ENCODE measurements at regions not wholly inside any gene's neighbourhood (a gene's known extent, or its start where the extent isn't known, plus 50 kb on each side); places are given as distances from the start of the nearest gene placed in this dataset.
"Not testable (repeated sequence)": the region's sequence is repeated elsewhere in the genome, so short reads cannot be mapped to it uniquely, and the experiment has no call there.

DNA sequence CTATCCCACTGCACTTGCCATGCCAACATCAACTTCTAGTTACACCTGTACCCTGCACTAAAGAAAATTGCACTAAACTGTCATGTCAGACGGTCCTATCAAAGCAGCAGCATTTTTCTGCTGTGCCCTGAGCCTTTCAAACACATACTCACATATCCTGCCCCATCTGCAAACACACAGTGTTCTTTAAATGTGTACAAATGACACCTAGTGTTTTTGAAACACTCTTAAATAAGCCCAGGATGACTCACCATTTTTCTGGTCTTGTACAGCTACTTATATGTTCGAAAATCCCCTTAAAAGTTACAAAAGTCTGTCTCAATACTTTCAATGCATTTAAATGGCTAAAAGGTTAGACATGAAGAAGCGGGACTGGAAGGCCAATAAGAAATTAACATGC, 346.7 kb upstream of the PPARGC1A start:
- no peak for DNase-seq

- DNase-seq: no peak
Measured at GRCh38 chr4:24236120-24236519, 346.3 kb upstream of the PPARGC1A start.

DNA sequence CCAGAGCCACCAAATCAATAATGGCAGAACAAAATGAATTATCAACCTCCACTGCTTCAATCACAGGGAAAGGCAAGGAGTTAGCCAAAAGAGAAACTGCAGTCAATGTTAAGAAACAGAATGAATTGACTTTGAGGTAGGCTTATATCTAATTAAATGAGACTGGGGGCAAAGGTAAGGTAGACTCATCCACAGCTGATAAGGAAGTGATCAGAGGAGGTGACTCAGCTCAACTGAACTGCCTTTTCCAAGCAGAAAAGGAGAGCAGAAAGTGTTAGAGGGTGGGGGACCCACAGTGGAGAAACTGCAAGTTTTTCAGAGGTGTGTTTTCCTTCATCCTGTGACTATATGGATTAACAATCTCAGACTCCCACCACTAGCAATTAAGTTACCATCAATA, 345.8 kb upstream of the PPARGC1A start:
- no peak for DNase-seq

GRCh38 chr4:24234288-24234848, 344.5 kb upstream of the PPARGC1A start:
- no peak for DNase-seq

DNA sequence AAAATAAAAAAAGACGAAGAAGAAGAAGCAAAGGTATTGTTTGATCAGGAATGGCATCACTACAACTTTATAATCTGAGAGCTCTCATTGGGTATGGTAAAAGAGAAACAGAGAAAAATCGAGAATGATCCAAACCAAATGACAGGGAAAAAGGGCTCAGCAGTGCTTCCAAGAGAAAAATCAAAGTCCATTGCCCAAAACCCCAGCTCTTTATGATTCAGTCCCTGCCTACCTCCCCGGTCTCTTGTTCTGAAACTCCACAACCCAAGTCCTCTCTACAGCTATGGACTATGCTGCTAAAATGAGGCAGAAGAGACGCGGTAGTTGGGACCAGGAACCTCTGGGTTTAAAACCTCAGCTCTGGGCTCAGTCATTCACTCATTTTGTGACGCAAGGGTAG, 341.1 kb upstream of the PPARGC1A start:
- DNase-seq: no peak

- DNase-seq: no peak
Measured at GRCh38 chr4:24229978-24230377, 340.1 kb upstream of the PPARGC1A start.

DNA sequence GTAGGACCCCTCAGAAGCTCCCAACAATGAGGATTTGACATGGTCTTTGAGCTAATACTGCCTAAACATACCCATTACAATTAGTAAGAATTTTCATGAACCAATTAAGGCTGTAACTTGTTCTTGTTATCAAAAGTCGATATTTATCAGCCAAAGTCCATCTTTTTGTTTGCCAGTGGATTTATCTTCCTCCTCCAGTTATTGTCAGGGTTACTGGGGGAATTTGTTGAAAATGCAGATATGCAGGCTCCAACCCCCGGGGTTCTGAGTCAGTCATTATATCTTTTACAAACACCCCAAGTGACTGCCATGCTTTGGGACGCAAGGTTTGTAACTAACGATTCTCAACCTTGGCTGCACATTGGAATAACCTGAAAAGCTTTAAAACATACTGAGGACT, 338.8 kb upstream of the PPARGC1A start:
- DNase-seq: no peak

DNA sequence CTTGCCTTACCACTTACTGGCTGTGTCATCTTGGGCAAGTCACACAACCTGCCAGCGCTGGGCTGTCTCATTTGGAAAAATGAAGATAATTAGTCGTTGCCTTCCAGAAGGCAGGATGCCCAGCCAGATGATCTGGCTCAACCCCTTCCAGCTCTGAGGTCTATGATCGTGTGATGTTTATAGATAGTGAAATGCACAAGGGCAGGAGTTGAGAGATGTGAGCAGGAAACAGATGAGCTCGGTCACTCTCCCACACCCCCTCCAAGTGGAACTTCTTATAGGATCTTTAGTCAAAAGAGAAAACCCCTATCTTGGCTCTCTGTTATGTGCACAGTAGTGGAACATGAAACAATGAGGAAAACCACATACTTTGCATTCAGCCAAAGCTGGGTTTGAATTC, 336.8 kb upstream of the PPARGC1A start:
- no peak for DNase-seq

GRCh38 chr4:24226023-24226422, 336.2 kb upstream of the PPARGC1A start:
- DNase-seq: no peak

- no peak for DNase-seq
Measured at GRCh38 chr4:24224446-24224845, 334.6 kb upstream of the PPARGC1A start.

GRCh38 chr4:24219209-24219608, 329.4 kb upstream of the PPARGC1A start:
- DNase-seq: peak; percentile 26

GRCh38 chr4:24218566-24218965, 328.7 kb upstream of the PPARGC1A start:
- no peak for DNase-seq

GRCh38 chr4:24214796-24215195, 324.9 kb upstream of the PPARGC1A start:
- DNase-seq: no peak

DNA sequence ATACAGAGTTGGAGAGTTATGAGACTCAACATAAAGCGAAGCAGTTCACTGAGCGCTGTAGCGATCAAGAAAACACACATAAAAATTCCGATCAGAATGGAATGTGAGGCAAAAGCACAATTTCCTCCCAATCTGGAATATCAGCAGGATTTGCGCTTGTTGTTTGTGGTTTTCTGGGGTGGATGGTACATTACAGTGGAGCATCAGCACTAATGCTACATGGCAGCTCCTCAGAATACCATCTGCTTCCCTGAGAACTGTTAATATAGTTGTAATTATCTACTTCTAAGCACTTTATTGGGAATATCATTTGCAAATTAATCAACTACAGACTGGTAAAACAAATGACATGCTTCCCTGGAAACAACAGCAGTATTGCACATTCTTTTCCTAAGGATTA, 324.1 kb upstream of the PPARGC1A start:
- DNase-seq: no peak

DNA sequence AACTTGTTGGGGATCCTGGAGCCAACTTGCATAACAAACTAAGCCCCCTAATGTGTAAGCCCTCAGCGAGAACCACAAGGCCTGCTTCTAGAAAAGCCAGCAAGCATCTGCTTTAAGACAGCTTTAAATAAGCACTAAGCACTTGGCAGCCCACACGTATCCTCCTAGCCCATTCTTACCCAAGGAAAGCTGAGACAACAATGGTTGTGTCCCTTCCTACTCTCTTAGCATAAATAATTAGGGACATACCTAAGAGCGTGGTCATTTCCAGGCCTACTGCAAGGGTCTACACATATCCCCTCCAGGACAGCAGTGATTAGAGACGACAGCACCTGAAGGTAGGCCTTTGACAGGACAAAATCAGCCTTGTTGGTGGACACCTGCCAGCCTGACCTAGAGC, 322.8 kb upstream of the PPARGC1A start:
- no peak for DNase-seq

- peak; percentile 9 for DNase-seq
Measured at GRCh38 chr4:24211856-24212255, 322.0 kb upstream of the PPARGC1A start.

DNA sequence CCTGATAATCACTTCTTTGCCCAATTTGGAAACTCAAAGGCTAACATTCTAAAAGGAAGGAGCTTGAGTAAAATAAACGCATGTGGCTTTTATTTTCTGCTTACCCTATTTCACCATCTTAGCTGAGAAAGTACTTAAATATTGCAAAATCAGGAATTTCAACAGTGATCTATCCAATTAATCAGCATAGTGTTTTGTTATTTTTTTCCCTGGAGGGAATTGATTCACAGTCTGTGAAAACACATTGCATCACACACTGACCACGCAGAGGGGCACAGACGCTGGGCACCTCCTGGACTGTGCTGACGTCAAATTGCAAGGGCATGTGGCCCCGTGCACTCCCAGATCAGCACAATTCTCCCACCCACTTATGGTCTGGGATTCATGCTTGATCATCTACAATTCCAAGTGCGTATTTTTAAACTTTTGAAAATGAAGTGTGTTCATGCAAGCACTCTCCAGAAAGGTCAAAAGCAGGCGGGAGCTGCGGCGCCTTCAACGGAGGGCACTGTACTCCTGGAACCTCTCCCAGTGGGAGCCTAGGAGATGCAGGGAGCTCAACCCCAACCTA, 320.6 kb upstream of the PPARGC1A start:
- DNase-seq: peak; percentile 58

DNA sequence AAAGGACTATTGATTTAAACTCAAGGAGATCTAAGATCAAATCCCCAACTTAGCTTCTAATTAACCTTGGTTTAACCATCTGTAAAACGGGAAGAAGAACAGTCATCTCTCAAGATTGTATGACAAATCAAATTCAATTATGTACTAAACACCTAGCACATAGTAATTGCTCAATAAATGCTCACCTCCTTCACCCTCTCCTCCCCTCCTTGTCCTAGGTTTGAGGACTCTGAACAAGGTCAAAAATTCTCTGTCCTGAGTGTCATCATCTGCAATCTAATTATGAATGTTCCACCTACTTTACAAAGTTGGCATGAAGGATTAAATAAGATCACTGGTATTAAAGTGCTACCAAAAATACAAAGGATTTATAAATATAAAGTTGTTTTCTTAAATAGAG, 320.1 kb upstream of the PPARGC1A start:
- no peak for DNase-seq

DNA sequence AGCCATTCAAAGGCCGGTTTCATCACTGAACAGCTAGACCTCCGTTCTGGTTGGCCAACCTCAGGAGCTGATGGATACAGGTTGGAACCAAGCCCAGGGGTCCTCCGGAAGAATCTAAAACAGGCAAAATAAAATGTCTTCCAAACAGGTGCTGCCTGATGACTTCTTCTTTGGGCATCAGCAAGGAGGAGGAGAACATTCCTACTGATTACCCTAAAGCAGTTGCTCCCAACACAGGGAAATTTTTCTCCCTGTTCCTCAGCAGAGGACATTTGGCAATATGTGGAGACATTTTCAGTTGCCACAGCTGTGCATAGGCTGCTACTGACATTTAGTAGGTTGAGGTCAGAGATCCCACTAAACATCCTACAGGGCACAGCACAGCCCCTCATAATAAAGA, 319.3 kb upstream of the PPARGC1A start:
- no peak for DNase-seq

DNA sequence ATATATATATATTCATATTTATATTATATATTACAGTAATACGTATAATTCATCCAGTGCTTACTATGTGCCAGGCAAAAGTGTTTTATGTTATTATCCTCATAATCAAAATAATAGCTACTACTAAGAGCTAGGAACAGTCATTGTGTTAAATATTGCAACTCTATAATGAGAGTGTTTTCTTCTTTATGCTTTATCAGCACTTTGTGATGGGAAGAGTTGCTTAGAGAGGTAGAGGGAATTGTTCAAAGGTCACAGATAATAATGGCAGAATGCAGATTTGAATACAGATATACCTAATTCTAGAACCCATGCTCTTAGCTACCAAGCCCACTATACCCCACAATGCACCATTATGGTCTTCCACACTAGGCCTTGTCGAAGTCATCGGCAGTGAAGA, 318.8 kb upstream of the PPARGC1A start:
- no peak for DNase-seq

- DNase-seq: not testable (repeated sequence)
Measured at GRCh38 chr4:24204708-24205107, 314.9 kb upstream of the PPARGC1A start.

DNA sequence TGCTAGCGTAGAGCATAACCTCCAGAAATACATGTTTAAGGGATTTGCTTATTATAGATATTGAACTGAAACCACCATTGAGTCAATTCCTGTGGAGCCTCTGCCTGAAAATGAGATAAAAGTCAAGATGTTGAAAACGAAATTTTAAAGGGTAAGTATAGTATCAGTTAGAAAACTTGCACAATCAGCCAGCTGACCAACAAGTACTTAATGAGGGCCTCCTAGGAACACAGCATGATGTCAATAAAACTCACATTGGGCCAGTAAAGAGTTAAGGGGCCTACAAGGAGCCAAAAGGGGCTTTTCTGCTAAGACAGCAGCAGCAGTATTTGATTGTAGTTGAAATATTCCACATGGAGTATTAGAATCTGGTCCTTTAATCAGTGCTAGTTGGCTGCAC, 314.1 kb upstream of the PPARGC1A start:
- no peak for DNase-seq

GRCh38 chr4:24202579-24202978, 312.7 kb upstream of the PPARGC1A start:
- no peak for DNase-seq

DNA sequence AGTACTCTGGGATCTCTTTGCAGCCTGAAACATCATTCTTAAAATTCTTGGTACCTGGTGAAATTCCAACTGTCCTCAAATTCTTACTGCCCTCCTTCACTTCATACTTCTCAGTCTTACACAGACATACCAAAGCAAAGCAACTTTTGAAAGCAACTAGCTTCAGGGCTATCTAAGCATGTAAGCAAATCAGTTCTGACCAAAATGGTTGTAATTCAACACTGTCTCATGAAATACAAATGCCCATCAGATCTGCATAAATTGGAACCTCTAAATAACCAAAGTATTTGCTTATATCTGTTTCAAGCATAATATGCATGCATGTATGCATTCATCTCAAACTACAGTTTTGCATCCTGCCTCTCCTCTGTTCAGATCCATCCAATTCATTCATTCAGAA, 308.1 kb upstream of the PPARGC1A start:
- no peak for DNase-seq

DNA sequence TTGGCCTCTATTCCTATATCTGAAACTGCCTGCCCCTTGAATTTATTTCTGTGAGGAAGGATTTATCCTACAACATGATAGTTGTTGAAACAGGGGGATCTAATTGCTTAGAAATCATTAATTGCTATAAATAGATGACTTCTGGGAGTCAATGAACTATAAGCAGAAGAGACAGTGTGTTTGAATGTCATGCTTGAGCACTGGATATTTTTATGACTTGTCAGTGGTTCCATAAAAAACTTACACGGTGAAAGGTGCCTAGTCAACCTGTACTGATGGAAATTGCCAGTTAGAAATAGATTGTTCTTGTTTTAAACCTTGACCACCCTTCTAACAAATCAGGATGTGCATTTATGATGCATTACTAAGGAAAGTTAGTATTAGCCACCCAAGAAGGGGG, 306.9 kb upstream of the PPARGC1A start:
- DNase-seq: no peak
